GM21717 (cell line): ENCODE measurements at regions not wholly inside any gene's neighbourhood (a gene's known extent, or its start where the extent isn't known, plus 50 kb on each side); places are given as distances from the start of the nearest gene placed in this dataset.

Experiments used
- ATAC-seq: cut with Tn5 transposase; IDR thresholded peaks from one replicate; pipeline ENCODE4 v1.9.1; 2021; ENCODE audit warnings: mild to moderate bottlenecking, moderate library complexity; ENCODE audit not compliant: unreplicated experiment

GRCh38 chr13:105058517-105058916, 1476.9 kb downstream of the EFNB2 start:
- no peak for ATAC-seq

- ATAC-seq = no peak
These were observed 1482.8 kb downstream of the EFNB2 start for GRCh38 chr13:105052711-105053110.

GRCh38 chr13:105050686-105051085, 1484.8 kb downstream of the EFNB2 start:
- ATAC-seq = no peak

- ATAC-seq = peak; percentile 97
These were observed 1486.8 kb downstream of the EFNB2 start for GRCh38 chr13:105048677-105049076.

GRCh38 chr13:105047676-105048295, 1487.7 kb downstream of the EFNB2 start:
- ATAC-seq = no peak

- no peak for ATAC-seq
These were observed 1498.4 kb downstream of the EFNB2 start for GRCh38 chr13:105037110-105037509.

GRCh38 chr13:105035092-105035491, 1500.4 kb downstream of the EFNB2 start:
- no peak for ATAC-seq

GRCh38 chr13:105033999-105034398, 1501.5 kb downstream of the EFNB2 start:
- ATAC-seq = no peak

- no peak for ATAC-seq
These were observed 1504.2 kb downstream of the EFNB2 start for GRCh38 chr13:105031306-105031705.

GRCh38 chr13:105030851-105031250, 1504.6 kb downstream of the EFNB2 start:
- no peak for ATAC-seq

GRCh38 chr13:105019073-105019472, 1516.4 kb downstream of the EFNB2 start:
- ATAC-seq = no peak

- ATAC-seq = no peak
These were observed 1519.2 kb downstream of the EFNB2 start for GRCh38 chr13:105016266-105016665.

GRCh38 chr13:105008604-105009003, 1526.9 kb downstream of the EFNB2 start:
- no peak for ATAC-seq

GRCh38 chr13:105007166-105007808, 1528.2 kb downstream of the EFNB2 start:
- ATAC-seq = no peak

- no peak for ATAC-seq
These were observed 1539.4 kb downstream of the EFNB2 start for GRCh38 chr13:104996022-104996421.

- no peak for ATAC-seq
These were observed 1541.8 kb downstream of the EFNB2 start for GRCh38 chr13:104993708-104994107.

GRCh38 chr13:104987621-104988020, 1547.8 kb downstream of the EFNB2 start:
- no peak for ATAC-seq

- peak; percentile 88 for ATAC-seq
These were observed 1551.1 kb downstream of the EFNB2 start for GRCh38 chr13:104984296-104984818.

GRCh38 chr13:104983601-104984000, 1551.9 kb downstream of the EFNB2 start:
- ATAC-seq = no peak

- no peak for ATAC-seq
These were observed 1554.9 kb downstream of the EFNB2 start for GRCh38 chr13:104980586-104980985.

GRCh38 chr13:104979281-104980030, 1556.0 kb downstream of the EFNB2 start:
- no peak for ATAC-seq

- no peak for ATAC-seq
These were observed 1558.5 kb downstream of the EFNB2 start for GRCh38 chr13:104976986-104977385.
